ENCODE measurements at regions not wholly inside any gene's neighbourhood (a gene's known extent, or its start where the extent isn't known, plus 50 kb on each side); places are given as distances from the start of the nearest gene placed in this dataset.

DNA sequence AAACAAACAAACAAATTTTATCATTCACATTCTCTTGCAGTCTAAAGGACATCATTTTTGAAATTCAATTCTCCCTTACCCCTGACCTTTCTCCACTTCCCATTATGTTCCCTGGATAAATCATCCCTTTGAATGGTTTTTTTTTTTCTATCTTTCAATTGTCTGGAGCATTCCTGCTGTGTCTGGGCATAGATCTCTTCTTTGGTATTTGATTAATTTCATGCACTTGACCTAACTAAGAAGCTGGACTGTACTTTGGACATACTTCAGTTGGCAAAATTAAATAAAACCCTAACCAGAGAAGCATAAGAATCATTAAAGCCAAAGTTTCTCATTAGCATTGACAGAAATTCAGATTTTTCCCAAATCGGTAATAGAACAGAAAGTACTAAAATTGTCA lies 163.6 kb upstream of the BMP4 start:
- no peak overlapping the region for H3K4me3 ChIP-seq (ENCODE audit: control insufficient read depth, low read depth, low read length)
- no peak for DNase-seq (ENCODE audit: low read depth)
- TF ChIP-seq, protein P1, sequence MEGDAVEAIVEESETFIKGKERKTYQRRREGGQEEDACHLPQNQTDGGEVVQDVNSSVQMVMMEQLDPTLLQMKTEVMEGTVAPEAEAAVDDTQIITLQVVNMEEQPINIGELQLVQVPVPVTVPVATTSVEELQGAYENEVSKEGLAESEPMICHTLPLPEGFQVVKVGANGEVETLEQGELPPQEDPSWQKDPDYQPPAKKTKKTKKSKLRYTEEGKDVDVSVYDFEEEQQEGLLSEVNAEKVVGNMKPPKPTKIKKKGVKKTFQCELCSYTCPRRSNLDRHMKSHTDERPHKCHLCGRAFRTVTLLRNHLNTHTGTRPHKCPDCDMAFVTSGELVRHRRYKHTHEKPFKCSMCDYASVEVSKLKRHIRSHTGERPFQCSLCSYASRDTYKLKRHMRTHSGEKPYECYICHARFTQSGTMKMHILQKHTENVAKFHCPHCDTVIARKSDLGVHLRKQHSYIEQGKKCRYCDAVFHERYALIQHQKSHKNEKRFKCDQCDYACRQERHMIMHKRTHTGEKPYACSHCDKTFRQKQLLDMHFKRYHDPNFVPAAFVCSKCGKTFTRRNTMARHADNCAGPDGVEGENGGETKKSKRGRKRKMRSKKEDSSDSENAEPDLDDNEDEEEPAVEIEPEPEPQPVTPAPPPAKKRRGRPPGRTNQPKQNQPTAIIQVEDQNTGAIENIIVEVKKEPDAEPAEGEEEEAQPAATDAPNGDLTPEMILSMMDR (conservative IDR thresholded peaks at IDR 0.05; ENCODE audit: control insufficient read depth, insufficient read depth, low read depth, low read length), result no peak

- TF ChIP-seq, protein P1 (conservative IDR thresholded peaks at IDR 0.05; ENCODE audit: control insufficient read depth, insufficient read depth, low read depth, low read length), result no peak
- H3K4me3 ChIP-seq (ENCODE audit: control insufficient read depth, low read depth, low read length), result no peak overlapping the region
- DNase-seq (ENCODE audit: low read depth), result no peak
Observed at GRCh38 chr14:54121466-54122027, 164.9 kb upstream of the BMP4 start.

DNA sequence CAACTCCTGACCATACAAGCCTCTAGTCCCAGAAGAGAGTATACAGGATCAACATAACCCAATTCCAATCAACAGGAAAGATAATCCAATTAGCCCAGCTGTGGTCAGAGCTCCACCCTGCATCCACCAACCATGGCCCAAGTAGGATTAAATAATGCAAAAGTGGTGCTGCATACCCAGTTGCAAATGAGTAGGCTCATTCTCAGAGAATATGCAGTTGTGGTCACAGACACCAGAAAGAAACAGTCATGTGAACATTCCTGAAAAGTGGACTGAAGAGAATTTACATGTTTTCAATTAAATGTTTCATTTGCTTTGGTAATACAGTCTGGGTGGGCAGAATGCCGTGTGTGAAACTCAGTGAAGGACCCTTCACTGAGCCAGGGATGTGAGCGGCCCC lies 167.2 kb upstream of the BMP4 start:
- no peak for DNase-seq (ENCODE audit: low read depth)
- TF ChIP-seq, protein P1 (conservative IDR thresholded peaks at IDR 0.05; ENCODE audit: control insufficient read depth, insufficient read depth, low read depth, low read length), result no peak
- H3K4me3 ChIP-seq (ENCODE audit: control insufficient read depth, low read depth, low read length), result no peak overlapping the region

- TF ChIP-seq, protein P1 (conservative IDR thresholded peaks at IDR 0.05; ENCODE audit: control insufficient read depth, insufficient read depth, low read depth, low read length), result no peak
- DNase-seq (ENCODE audit: low read depth), result no peak
- no peak overlapping the region for H3K4me3 ChIP-seq (ENCODE audit: control insufficient read depth, low read depth, low read length)
Observed at GRCh38 chr14:54125109-54125508, 168.5 kb upstream of the BMP4 start.

DNA sequence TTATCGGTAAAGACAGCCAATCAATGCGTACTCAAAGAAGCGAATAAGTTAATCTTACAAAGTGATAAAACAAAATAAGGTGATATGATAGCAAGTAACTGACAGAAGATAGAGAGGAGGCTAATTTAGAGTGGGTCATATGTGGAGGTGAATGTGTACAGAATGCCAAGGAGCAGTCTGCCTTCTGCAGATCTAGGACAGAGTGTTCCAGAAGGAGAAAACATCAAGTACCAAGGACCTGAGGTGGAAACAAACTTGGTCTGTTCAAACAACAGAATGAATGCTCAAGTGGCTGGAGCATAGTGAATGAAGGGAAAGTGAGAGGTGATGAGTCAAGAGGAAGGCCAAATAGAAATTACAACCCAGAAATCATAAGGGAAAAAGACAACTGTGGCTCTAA lies 170.3 kb upstream of the BMP4 start:
- no peak for DNase-seq (ENCODE audit: low read depth)
- TF ChIP-seq, protein P1 (conservative IDR thresholded peaks at IDR 0.05; ENCODE audit: control insufficient read depth, insufficient read depth, low read depth, low read length), result no peak
- no peak overlapping the region for H3K4me3 ChIP-seq (ENCODE audit: control insufficient read depth, low read depth, low read length)

GRCh38 chr14:54127526-54127925 lies 170.9 kb upstream of the BMP4 start:
- H3K4me3 ChIP-seq (ENCODE audit: control insufficient read depth, low read depth, low read length), result no peak overlapping the region
- DNase-seq (ENCODE audit: low read depth), result peak; percentile 23
- TF ChIP-seq, protein P1 (conservative IDR thresholded peaks at IDR 0.05; ENCODE audit: control insufficient read depth, insufficient read depth, low read depth, low read length), result no peak

Data from fibroblast of mammary gland (primary cell).